ENCODE measurements at regions not wholly inside any gene's neighbourhood (a gene's known extent, or its start where the extent isn't known, plus 50 kb on each side); places are given as distances from the start of the nearest gene placed in this dataset.

GRCh38 chr18:34643989-34644388 lies 66.1 kb upstream of the DTNA start:
- no peak for ATAC-seq
- no peak overlapping the region for H3K4me2 ChIP-seq

More at GRCh38 chr18:34643989-34644388, 66.1 kb upstream of the DTNA start:
- TF ChIP-seq EZH2 (IDR thresholded peaks at IDR 0.05; ENCODE audit: low read depth, unreplicated experiment) (no peak), JUNB (IDR thresholded peaks at IDR 0.05; ENCODE audit: unreplicated experiment) (no peak), ZNF462 (CRISPR knock-in tag; IDR thresholded peaks at IDR 0.05) (no peak), POLR2AphosphoS5 (IDR thresholded peaks at IDR 0.05; ENCODE audit: low read depth) (no peak), ETS1 (IDR thresholded peaks at IDR 0.05) (no peak), CREB1 (CRISPR knock-in tag; IDR thresholded peaks at IDR 0.05; ENCODE audit: low read depth) (no peak), EZH2phosphoT487 (IDR thresholded peaks at IDR 0.05; ENCODE audit: unreplicated experiment) (no peak), ZNF114 (CRISPR knock-in tag; IDR thresholded peaks at IDR 0.05) (no peak), ZNF331 (CRISPR knock-in tag; IDR thresholded peaks at IDR 0.05; ENCODE audit: low read depth) (no peak), NANOG (IDR thresholded peaks at IDR 0.05; ENCODE audit: borderline replicate concordance) (no peak), STAT1 (IDR thresholded peaks at IDR 0.05; ENCODE audit: unreplicated experiment) (no peak), REST (IDR thresholded peaks at IDR 0.05; ENCODE audit: unreplicated experiment) (no peak)
- TF ChIP-seq, protein P1, sequence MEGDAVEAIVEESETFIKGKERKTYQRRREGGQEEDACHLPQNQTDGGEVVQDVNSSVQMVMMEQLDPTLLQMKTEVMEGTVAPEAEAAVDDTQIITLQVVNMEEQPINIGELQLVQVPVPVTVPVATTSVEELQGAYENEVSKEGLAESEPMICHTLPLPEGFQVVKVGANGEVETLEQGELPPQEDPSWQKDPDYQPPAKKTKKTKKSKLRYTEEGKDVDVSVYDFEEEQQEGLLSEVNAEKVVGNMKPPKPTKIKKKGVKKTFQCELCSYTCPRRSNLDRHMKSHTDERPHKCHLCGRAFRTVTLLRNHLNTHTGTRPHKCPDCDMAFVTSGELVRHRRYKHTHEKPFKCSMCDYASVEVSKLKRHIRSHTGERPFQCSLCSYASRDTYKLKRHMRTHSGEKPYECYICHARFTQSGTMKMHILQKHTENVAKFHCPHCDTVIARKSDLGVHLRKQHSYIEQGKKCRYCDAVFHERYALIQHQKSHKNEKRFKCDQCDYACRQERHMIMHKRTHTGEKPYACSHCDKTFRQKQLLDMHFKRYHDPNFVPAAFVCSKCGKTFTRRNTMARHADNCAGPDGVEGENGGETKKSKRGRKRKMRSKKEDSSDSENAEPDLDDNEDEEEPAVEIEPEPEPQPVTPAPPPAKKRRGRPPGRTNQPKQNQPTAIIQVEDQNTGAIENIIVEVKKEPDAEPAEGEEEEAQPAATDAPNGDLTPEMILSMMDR (conservative IDR thresholded peaks at IDR 0.05; ENCODE audit: low read depth in 2 of 2): no peak; a peak in 1 of 4 replicates
- H2AFZ ChIP-seq: no peak overlapping the region
- peaks cover 22% of the 10 kb centered on the region for H3K4me1 ChIP-seq (ENCODE audit: insufficient read depth)
- H3K27me3 ChIP-seq (ENCODE audit: insufficient read depth): no peaks in the 10 kb centered on the region
- peaks cover 20% of the 10 kb centered on the region; the same call in 2 of the 3 replicates for H3K4me1 Mint-ChIP-seq
- H4K20me1 ChIP-seq (replicated peaks; ENCODE audit: insufficient read depth): no peaks in the 10 kb centered on the region
- no peak for DNase-seq (ENCODE audit: low spot score)
- H3K36me3 Mint-ChIP-seq (ENCODE audit: low read depth): no peaks in the 10 kb centered on the region
- H3F3A ChIP-seq (replicated peaks; ENCODE audit: low read depth): no peaks in the 10 kb centered on the region
- H3K4me3 ChIP-seq: no peak overlapping the region
- H3K79me2 ChIP-seq (replicated peaks; ENCODE audit: insufficient read depth): no peaks in the 10 kb centered on the region
- peaks cover 2% of the 10 kb centered on the region for H3K27me3 Mint-ChIP-seq (ENCODE audit: insufficient read depth, low read depth, poor library complexity)
- H3K36me3 ChIP-seq (ENCODE audit: insufficient read depth): no peaks in the 10 kb centered on the region
- no peak overlapping the region for H3K4me3 Mint-ChIP-seq
- no peaks in the 10 kb centered on the region for H3K9me3 Mint-ChIP-seq
- no peak overlapping the region for H3K27ac ChIP-seq (ENCODE audit: low read depth)
- no peak overlapping the region for H3K27ac Mint-ChIP-seq
- no peaks in the 10 kb centered on the region for H3K9me2 ChIP-seq (ENCODE audit: insufficient read depth)

Data from GM23338 (cell line).